ENCODE measurements at regions not wholly inside any gene's neighbourhood (a gene's known extent, or its start where the extent isn't known, plus 50 kb on each side); places are given as distances from the start of the nearest gene placed in this dataset.

DNA sequence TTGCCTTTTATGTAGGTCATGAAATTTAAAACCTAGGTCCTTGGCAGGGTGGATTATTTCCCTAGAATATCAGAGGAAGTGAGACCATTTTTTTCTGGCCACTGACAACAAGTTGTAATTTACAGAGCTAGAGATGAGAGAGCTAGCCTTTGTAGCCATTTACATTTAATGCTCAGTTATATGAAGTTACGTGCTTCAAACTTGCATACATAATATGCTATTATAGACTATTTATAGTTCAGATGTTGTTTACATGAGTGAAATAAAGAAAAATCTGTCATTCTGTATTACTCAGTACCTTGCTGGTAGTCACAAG lies 234.9 kb upstream of the MBL2 start:
- no peaks in the 10 kb centered on the region for H4K20me1 ChIP-seq (ENCODE audit: insufficient read depth, low read length)
- H3K9me3 ChIP-seq (ENCODE audit: low read length): no peaks in the 10 kb centered on the region
- no peak overlapping the region for H3K4me2 ChIP-seq (ENCODE audit: low read length)
- H3K27me3 ChIP-seq (ENCODE audit: insufficient read depth, low read length): no peaks in the 10 kb centered on the region
- H2AFZ ChIP-seq (ENCODE audit: low read length): no peak overlapping the region
- H3K79me2 ChIP-seq (ENCODE audit: insufficient read depth, low read length): no peaks in the 10 kb centered on the region
- no peak overlapping the region for H3K27ac ChIP-seq (ENCODE audit: low read depth, low read length, poor library complexity, severe bottlenecking)
- H3K4me3 ChIP-seq (ENCODE audit: low read depth, low read length, poor library complexity, severe bottlenecking): no peak overlapping the region
- H3K9me2 ChIP-seq (ENCODE audit: low read depth, low read length): no peaks in the 10 kb centered on the region
- H3K9ac ChIP-seq (ENCODE audit: low read length): no peak overlapping the region
- no peaks in the 10 kb centered on the region for H3K36me3 ChIP-seq (ENCODE audit: insufficient read depth, low read length)
- H3K4me1 ChIP-seq (ENCODE audit: insufficient read depth, low read length, severe bottlenecking): no peaks in the 10 kb centered on the region
- TF ChIP-seq, protein P1, sequence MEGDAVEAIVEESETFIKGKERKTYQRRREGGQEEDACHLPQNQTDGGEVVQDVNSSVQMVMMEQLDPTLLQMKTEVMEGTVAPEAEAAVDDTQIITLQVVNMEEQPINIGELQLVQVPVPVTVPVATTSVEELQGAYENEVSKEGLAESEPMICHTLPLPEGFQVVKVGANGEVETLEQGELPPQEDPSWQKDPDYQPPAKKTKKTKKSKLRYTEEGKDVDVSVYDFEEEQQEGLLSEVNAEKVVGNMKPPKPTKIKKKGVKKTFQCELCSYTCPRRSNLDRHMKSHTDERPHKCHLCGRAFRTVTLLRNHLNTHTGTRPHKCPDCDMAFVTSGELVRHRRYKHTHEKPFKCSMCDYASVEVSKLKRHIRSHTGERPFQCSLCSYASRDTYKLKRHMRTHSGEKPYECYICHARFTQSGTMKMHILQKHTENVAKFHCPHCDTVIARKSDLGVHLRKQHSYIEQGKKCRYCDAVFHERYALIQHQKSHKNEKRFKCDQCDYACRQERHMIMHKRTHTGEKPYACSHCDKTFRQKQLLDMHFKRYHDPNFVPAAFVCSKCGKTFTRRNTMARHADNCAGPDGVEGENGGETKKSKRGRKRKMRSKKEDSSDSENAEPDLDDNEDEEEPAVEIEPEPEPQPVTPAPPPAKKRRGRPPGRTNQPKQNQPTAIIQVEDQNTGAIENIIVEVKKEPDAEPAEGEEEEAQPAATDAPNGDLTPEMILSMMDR (IDR thresholded peaks at IDR 0.05; ENCODE audit: low read length): no peak
- TF ChIP-seq EZH2 (IDR thresholded peaks at IDR 0.05; ENCODE audit: borderline replicate concordance, low read length): no peak
- H3F3A ChIP-seq (ENCODE audit: insufficient read depth, low read length): no peaks in the 10 kb centered on the region

DNA sequence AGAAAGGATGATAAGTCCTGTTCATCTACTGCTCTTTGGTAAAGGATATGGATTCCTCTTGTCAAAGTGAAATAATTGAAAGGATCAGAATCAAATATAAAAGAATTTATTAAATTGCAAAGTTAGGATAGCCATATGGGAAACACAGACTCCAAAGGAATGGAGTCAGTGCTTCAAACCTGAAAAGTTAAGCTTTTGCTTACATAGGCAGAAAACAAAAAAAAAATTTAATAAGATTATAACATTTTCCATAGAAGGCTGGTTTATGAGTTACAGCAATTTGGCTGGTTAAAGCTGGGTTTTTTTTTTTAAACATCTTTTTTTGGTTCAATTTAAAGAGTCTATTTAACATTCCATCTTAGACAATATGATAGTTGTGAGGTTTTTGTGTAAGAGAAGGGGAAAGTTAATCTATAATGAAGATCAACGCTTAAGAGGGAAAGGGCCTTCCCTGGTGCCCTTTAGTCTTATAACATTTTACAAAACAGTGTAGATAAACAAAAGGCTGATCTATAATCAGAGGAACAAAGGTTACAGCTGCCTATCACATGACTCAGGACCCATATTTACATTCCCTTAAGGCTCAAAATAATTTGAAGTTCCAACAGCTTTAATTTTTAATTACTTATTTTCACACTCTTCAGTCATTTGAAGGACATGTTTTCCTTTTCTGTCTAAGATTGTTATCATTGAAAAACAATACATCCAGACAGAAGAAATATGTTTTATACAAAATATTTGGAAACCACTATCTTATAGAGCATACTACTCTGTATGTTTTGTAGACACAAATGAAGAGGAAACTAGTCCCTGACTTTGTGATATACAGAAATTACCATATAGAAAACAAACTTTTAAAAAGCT lies 234.3 kb upstream of the MBL2 start:
- H3K4me1 ChIP-seq (ENCODE audit: insufficient read depth, low read length, severe bottlenecking): no peaks in the 10 kb centered on the region
- H3K27ac ChIP-seq (ENCODE audit: low read depth, low read length, poor library complexity, severe bottlenecking): no peak overlapping the region
- no peaks in the 10 kb centered on the region for H3K9me3 ChIP-seq (ENCODE audit: low read length)
- no peaks in the 10 kb centered on the region for H3K27me3 ChIP-seq (ENCODE audit: insufficient read depth, low read length)
- no peak overlapping the region for H3K4me3 ChIP-seq (ENCODE audit: low read depth, low read length, poor library complexity, severe bottlenecking)
- no peaks in the 10 kb centered on the region for H4K20me1 ChIP-seq (ENCODE audit: insufficient read depth, low read length)
- no peaks in the 10 kb centered on the region for H3F3A ChIP-seq (ENCODE audit: insufficient read depth, low read length)
- no peak overlapping the region for H3K4me2 ChIP-seq (ENCODE audit: low read length)
- no peaks in the 10 kb centered on the region for H3K36me3 ChIP-seq (ENCODE audit: insufficient read depth, low read length)
- no peak overlapping the region for H3K9ac ChIP-seq (ENCODE audit: low read length)
- TF ChIP-seq EZH2 (IDR thresholded peaks at IDR 0.05; ENCODE audit: borderline replicate concordance, low read length): no peak
- TF ChIP-seq, protein P1 (IDR thresholded peaks at IDR 0.05; ENCODE audit: low read length): no peak
- H3K79me2 ChIP-seq (ENCODE audit: insufficient read depth, low read length): no peaks in the 10 kb centered on the region
- H2AFZ ChIP-seq (ENCODE audit: low read length): no peak overlapping the region
- no peaks in the 10 kb centered on the region for H3K9me2 ChIP-seq (ENCODE audit: low read depth, low read length)

DNA sequence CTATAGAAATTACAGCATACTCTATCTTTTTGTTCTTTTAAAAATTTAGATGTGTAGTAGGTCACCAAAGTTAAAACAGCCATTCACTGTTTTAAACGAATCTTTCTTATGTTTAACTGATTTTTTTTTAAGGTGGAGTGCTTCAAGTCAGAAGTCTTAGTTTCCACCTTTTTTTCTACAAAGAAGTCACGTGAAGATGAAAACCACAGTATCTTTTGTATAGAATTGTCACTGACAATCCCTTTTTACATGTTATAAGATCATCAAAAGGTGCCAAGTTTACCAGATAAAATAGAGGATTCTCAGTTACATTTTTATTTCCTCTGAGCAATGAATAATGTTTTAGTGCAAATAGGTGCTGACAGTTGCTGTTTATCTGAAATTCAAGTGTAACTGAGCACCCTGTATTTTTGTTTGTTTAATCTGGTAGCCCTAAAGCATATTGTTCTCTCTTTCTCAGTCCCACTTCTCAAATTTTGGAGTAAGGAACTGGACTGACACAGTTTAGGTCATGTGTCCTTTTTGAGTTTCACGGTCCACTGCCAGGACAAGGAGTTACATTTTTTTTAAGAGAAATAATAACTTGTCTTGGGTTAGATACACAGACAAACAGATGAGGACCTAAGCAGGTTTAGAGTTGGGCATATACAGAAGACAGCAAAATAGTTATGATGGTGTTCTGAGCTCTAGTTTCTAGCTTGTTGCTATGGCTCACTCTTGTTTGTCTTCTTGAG lies 233.2 kb upstream of the MBL2 start:
- H3K27ac ChIP-seq (ENCODE audit: low read depth, low read length, poor library complexity, severe bottlenecking): no peak overlapping the region
- no peak overlapping the region for H3K9ac ChIP-seq (ENCODE audit: low read length)
- no peaks in the 10 kb centered on the region for H3K9me2 ChIP-seq (ENCODE audit: low read depth, low read length)
- H2AFZ ChIP-seq (ENCODE audit: low read length): no peak overlapping the region
- no peaks in the 10 kb centered on the region for H3K36me3 ChIP-seq (ENCODE audit: insufficient read depth, low read length)
- H3K4me2 ChIP-seq (ENCODE audit: low read length): no peak overlapping the region
- no peaks in the 10 kb centered on the region for H3K4me1 ChIP-seq (ENCODE audit: insufficient read depth, low read length, severe bottlenecking)
- H3K4me3 ChIP-seq (ENCODE audit: low read depth, low read length, poor library complexity, severe bottlenecking): no peak overlapping the region
- H3K9me3 ChIP-seq (ENCODE audit: low read length): no peaks in the 10 kb centered on the region
- TF ChIP-seq, protein P1 (IDR thresholded peaks at IDR 0.05; ENCODE audit: low read length): no peak
- no peak for TF ChIP-seq EZH2 (IDR thresholded peaks at IDR 0.05; ENCODE audit: borderline replicate concordance, low read length)
- H3K27me3 ChIP-seq (ENCODE audit: insufficient read depth, low read length): no peaks in the 10 kb centered on the region
- no peaks in the 10 kb centered on the region for H3F3A ChIP-seq (ENCODE audit: insufficient read depth, low read length)
- H4K20me1 ChIP-seq (ENCODE audit: insufficient read depth, low read length): no peaks in the 10 kb centered on the region
- no peaks in the 10 kb centered on the region for H3K79me2 ChIP-seq (ENCODE audit: insufficient read depth, low read length)

Measured in OCI-LY1 (cell line).